HS-5 (cell line): ENCODE measurements at regions not wholly inside any gene's neighbourhood (a gene's known extent, or its start where the extent isn't known, plus 50 kb on each side); places are given as distances from the start of the nearest gene placed in this dataset.
"Not testable (repeated sequence)": the region's sequence is repeated elsewhere in the genome, so short reads cannot be mapped to it uniquely, and the experiment has no call there.

Experiments
- DNase-seq: peaks from one replicate; pipeline ENCODE4 v3.0.0-alpha.2; 2012; ENCODE audit warnings: low read depth

DNA sequence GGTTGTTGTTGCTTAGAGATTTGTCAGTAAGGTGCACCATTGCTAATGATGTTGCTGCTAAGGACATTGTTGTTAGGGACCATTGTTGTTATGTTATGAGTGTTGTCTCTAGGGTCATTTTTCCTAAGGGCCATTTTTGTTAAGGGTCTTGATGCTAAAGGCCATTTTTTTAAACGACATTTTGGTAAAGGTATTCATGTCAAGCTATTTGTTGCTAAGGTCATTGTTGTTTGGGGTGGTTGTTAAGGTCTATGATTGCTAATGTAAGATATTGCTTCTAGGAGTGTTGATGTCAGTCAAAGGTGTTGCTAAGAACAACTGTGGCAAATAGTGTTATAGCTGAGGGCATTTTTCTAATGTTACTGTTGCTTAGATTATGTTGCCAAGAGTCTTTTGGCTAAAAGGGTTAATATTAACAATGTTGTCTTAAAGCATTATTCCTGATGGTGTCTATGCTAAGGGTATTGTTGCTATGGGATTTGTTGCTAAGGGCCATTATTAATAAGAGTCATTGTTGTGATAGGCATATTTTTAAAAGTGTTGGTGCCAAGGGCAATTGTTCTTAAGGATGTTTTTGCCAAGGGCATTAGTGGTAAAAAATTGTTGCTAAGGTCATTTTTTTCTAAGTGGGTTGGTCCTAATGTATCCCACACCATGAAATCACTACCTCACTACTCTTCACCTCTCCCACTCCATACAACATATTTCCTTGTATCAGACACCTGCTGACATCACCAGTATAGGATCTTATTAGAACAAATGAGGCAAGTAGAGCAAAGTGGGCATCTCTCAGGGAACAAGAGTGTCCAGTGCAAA, 56.2 kb downstream of the SPATA31A6 start:
- DNase-seq, result not testable (repeated sequence)

- peak; percentile 34 for DNase-seq
Measured at GRCh38 chr9:42240261-42240579, 56.8 kb downstream of the SPATA31A6 start.

GRCh38 chr9:42243211-42243610, 59.8 kb downstream of the SPATA31A6 start:
- DNase-seq, result peak; percentile 33

GRCh38 chr9:42243822-42244221, 60.4 kb downstream of the SPATA31A6 start:
- not testable (repeated sequence) for DNase-seq

- not testable (repeated sequence) for DNase-seq
Measured at GRCh38 chr9:42268729-42269128, 85.3 kb downstream of the SPATA31A6 start.

DNA sequence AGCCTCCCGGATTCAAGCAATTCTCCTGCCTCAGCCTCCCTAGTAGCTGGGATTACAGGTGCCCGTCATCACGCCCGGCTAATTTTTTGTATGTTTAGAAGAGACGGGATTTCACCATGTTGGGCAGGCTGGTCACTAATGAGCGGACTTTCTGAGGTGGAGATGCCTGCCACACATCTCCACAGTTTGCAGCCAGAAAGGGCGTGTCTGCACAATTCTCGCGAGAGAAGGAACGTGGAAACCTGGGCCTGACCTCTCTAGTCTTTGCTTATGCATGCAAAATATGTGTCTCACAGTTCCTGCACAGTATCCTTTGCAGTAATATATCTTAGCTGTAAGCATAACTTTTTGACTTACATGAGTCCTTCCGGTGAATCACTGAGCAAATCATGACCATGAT, 85.7 kb downstream of the SPATA31A6 start:
- not testable (repeated sequence) for DNase-seq

DNA sequence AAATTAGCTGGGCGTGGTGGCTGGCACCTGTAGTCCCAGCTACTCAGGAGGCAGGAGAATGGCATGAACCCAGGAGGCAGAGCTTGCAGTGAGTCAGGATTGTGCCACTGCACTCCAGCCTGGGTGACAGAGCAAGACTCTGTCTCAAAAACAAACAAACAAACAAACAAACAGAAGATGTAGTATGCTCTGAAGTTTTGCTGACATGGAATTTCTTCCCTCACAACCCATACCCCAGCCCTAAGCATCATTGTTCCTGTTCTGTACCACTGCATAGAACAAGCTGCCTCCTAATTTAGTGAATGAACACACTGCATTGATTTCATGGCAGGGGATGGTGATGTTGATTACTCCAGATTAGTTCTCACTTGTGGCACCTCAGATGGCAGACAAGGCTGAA, 89.7 kb downstream of the SPATA31A6 start:
- not testable (repeated sequence) for DNase-seq

GRCh38 chr9:42275141-42275540, 91.7 kb downstream of the SPATA31A6 start:
- DNase-seq, result no peak

DNA sequence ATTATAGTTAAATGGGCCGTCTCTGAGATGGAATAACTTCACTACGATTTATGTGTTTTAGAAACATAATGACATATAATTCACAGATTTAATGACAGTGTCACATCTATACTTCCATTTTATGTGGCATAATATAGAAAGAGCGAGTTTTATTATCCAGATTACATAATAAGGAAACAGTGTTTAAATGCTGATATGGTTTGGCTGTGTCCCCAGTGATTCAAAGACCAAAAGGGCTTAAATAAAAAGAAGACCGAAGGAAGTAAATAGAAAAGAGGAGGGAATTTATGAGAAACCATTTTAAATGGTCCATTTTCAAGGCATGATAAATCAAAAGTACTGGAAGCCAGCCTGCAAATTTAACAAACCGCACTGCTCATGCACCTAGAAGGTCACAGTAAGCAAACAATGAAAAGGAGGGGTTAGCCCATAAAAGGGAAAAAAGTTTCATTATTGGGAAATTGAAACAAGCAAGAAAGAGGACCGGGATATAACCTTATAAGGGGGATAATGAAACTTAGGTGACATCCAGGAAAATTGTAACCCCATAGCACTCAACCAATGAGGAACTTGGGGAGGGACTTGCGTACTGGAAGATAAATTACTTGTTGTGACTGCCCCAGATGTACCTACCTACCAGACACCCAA, 99.2 kb downstream of the SPATA31A6 start:
- not testable (repeated sequence) for DNase-seq

- DNase-seq, result not testable (repeated sequence)
Measured at GRCh38 chr9:42283179-42283543, 99.7 kb downstream of the SPATA31A6 start.

DNA sequence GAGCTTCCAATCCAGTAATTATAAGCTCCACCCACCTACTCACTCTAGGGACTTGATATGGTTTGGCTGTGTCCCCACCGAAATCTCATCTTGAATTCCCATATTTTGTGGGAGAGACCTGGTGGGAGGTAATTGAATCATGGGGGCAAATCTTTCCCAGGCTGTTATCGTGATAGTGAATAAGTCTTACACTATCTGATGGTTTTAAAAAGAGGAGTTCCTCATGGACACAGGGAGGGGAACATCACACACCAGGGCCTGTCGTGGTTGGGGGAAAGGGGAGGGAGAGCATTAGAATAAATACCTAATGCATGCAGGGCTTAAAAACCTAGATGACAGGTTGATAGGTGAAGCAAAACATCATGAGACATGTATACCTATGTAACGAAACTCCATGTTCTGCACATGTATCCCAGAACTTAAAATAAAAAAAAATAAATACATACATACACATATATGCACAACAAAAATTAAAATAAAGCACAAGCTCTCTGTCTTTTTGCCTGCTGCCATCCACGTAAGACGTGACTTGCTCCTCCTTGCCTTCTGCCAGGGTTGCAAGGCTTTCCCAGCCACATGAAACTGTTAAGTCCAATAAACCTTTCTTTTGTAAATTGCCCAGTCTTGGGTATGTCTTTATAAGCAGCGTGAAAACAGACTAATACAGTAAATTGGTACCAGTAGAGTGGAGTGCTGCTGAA, 102.8 kb downstream of the SPATA31A6 start:
- DNase-seq, result not testable (repeated sequence)

DNA sequence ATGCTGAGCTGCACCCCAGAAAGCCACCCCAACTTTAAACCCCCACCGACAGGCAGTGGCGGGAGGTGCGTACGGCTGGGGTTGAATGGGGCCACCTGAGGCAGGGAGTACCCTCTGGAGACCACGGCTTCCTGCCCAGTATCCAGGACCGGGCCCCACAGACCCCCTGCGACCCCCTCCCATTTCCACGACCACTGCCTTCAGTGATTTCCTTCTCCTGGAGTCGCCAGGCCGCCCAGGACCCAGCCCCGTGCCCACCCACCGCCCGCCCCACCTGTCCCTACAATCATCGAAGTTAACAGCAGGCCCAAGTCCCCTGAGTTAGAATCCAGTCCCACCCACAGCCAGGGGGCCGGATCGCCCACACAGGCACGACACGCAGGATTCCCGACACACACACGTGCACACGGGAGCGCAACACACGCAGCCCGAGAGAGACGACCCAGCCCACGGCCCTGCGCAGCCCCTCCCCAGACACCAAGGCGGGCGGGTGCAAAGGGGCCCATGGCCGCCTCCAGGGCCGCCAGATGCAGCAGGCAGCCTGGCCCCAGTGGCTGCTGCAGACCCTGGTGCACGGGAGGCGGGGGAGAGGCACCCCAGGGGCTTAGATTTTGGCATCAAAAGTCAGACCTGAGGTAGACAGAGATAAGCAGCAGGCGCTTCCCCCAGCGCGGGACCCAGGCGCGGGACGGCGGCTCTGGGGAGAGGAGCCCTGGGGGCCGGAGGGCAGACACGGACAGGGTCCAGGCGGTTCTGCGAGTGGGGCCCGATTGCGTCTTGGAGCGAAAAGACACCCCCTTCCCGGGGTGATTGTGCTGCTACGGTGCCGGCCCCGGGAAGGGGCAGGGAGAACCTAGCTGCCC, 104.8 kb downstream of the SPATA31A6 start:
- not testable (repeated sequence) for DNase-seq

- DNase-seq, result not testable (repeated sequence)
Measured at GRCh38 chr9:42288865-42289229, 105.4 kb downstream of the SPATA31A6 start.

DNA sequence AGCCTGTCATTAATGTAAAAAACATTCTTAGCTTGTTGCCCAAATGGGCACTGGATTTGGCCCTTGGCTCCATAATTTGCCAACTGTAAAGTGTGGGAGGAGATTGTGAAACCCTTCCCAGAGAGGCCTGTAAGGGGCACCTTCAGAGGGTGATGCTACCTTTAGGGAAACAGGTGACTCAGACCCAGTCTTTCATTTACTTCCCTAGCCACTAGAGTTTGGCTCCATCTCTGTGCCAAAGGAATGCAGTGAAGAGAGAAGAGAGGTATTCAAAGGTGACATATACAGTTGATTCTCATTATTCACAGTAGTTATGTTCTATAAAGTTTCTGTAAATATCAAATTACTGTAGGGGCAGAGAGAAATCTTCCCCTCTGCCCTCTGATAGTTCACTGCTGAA, 116.7 kb downstream of the SPATA31A6 start:
- DNase-seq, result not testable (repeated sequence)

DNA sequence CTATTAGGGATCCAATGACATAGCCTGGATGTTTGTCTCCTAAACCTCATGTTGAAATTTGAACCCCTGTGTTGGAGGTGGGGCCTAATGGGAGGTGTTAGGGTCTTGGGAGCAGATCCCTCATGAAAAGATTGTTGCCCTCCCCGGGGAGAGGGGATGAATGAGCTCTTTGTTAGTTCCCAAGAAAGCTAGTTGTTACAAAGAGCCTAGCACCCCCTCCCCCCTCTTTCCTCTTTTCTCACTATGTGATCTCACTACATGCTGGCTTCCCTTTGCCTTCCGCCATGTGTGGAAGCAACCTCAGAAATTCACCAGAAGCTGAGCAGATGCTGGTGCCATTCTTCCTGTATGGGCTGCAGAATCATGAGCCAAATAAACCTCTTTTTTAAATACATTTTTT, 123.2 kb downstream of the SPATA31A6 start:
- DNase-seq, result not testable (repeated sequence)

DNA sequence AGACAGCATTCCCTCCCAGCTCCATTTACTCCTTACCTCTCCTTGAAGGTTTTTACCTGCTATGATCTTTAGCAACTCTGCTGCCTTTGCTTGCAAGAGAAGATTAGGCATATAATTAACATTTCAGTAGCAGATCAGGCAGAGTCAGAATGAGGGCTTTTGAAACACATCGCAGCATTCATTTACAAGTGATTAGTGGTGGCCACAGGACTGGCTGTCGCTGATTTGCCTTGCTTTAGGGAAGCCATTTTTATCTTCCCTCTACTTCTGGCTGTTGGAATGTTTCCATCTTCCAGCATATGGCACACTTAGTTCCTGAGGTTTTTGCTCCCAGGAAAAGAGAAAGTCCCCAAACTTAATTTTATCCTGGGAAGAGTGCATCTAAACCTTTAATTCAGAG, 124.0 kb downstream of the SPATA31A6 start:
- not testable (repeated sequence) for DNase-seq

DNA sequence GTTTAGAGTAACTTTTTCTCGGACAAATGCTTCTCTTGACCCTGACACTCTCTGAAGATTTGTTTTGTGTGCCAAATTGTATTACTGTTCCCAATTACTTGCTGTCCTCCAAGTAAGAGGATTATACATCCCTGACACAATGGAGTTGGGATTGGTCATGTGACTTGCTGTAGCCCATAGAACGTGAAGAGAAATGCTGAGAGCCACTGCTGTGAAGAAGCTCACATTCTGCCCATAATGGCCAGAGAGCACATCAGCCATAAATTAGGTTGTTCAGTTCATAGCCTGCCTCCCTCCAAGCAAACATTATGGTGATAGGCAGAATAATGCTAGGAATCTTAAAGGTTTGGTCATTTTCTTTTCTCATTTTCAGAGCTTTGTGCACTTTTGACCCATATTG, 127.5 kb downstream of the SPATA31A6 start:
- not testable (repeated sequence) for DNase-seq

GRCh38 chr9:42316026-42316425, 132.6 kb downstream of the SPATA31A6 start:
- not testable (repeated sequence) for DNase-seq

GRCh38 chr9:42317677-42318076, 134.2 kb downstream of the SPATA31A6 start:
- DNase-seq, result not testable (repeated sequence)

DNA sequence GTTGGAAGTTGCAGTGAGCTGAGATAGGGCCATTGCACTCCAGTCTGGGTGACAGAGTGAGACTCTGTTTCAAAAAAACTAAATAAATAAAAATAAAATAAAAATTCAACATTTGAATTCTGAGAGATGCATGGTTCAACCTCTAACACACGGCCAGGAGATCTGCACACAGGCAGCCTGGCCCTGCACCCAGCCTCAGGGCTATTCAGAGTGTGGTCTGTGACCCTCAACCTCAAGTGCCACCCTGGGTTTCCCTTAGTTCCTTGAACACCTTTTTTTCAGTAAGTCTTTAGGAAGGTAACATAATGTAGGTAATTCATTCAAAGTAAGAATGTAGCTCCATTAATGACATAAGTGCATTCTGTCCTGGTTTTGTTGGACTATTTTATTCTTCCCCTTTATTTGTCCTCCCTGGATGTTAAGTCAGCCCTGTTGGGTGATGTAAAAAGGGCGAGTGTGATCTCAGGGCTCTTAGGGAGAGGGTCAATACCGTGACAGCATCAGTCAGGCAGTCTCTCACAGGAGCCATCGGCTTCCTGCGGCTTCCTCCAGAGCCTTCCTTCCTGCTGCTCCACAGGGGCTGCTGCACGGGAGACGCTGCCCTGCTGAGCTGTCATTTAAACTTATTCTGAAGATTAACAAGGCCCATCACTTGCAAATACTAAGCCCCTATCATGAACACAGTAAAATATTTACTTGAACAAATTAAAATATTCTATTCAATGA, 139.8 kb downstream of the SPATA31A6 start:
- DNase-seq, result not testable (repeated sequence)

DNA sequence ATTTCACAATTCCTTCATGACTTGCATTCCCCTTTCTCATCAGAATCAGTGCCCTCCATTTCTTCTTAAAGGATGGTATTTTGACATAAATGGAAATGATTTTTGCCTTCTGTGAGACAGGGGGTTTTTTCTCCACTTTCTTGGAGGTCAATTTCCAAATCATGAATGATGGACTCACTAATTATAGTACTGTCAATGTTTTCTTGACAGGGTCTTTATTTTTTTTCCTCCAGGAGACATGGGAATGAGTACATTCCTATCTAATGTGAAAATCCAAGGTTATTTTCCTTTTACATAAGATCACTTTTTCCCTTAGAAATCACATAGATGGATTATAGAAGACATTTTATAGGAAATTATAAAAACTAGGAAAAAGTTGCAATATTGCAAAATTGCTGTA, 141.7 kb downstream of the SPATA31A6 start:
- not testable (repeated sequence) for DNase-seq
